Vagina (tissue), 2 donors: ENCODE measurements at regions not wholly inside any gene's neighbourhood (a gene's known extent, or its start where the extent isn't known, plus 50 kb on each side); places are given as distances from the start of the nearest gene placed in this dataset.

Source experiments
- DNase-seq, 2 donors: peaks; one replicate each; pipeline ENCODE4 v3.0.0-alpha.2; 2017; ENCODE audit errors: extremely low spot score in 2 of 2
- H3K27ac ChIP-seq: fragments of 200-600 bp; sonication (generic); one replicate; pipeline ENCODE4 v1.5.1; 2019
- H3K27me3 ChIP-seq: fragments of 200-600 bp; sonication (generic); one replicate; pipeline ENCODE4 v1.5.1; 2019
- H3K36me3 ChIP-seq, 2 donors: fragments of 200-600 bp; sonication (generic); one replicate each; pipeline ENCODE4 v1.5.1; 2017 to 2019
- H3K4me1 ChIP-seq: fragments of 200-600 bp; sonication (generic); one replicate; pipeline ENCODE4 v1.5.1; 2019
- H3K4me3 ChIP-seq, 2 donors: fragments of 200-600 bp; sonication (generic); 1 replicate in 1 of 2; 2 replicates in 1 of 2; pipeline ENCODE4 v1.5.1; 2016 to 2019
- H3K9me3 ChIP-seq: fragments of 200-600 bp; sonication (generic); one replicate; pipeline ENCODE4 v1.5.1; 2019
- POLR2A ChIP-seq, 2 donors: fragments of 450-650 bp; IDR thresholded peaks; one replicate each; pipeline ENCODE4 v1.6.1; 2017; ENCODE audit warnings: antibody characterized with exemption in 2 of 2, mild to moderate bottlenecking in 2 of 2, moderate library complexity in 2 of 2
- POLR2AphosphoS5 ChIP-seq, 2 donors: sonication (generic); formaldehyde crosslinking; IDR thresholded peaks; one replicate each; pipeline ENCODE4 v1.9.0; 2017; ENCODE audit warnings: antibody characterized with exemption in 2 of 2, mild to moderate bottlenecking in 2 of 2, low read depth in 1 of 2; ENCODE audit not compliant: insufficient read depth in 1 of 2
- intact Hi-C: fragments of 100-400 bp; cut with DNase I; formaldehyde crosslinking; loops from one replicate; pipeline ENCODE4 v1.15.1; 2023
- TF ChIP-seq, protein P1 (sequence below), 3 experiments: fragments of 450-650 bp in 2 of 3; fragments of 200-600 bp in 1 of 3; sonication (generic) in 1 of 3; IDR thresholded peaks; one replicate each; pipeline ENCODE4 v1.5.1; 2017 to 2019; ENCODE audit warnings: antibody characterized with exemption in 3 of 3, mild to moderate bottlenecking in 2 of 3, moderate library complexity in 2 of 3

DNA sequence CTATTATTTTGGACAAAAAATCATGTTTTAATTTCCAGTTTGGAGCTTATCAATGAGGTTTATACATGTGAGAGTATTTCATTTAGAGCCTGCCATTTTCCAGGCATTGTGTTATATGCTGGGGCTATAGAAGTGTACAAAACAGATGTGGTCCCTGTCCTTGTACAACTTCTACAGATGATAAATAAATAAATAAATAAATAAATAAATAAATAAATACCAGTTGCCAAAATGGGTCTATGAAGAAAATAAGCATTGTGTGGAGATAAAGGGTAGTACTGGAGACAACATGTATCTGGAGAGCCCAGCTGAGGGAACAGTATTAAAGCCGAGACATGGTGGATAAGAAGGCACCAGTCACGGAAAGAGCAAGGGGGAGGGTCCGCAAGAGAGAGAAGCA is 210.0 kb downstream of the SS18 start:
- H3K27me3 ChIP-seq, result no peaks in the 10 kb centered on the region
- TF ChIP-seq POLR2A (IDR thresholded peaks at IDR 0.05) (no peak), POLR2AphosphoS5 (IDR thresholded peaks at IDR 0.05; ENCODE audit: insufficient read depth in 1 of 2, low read depth in 1 of 2) (no peak)
- TF ChIP-seq, protein P1, sequence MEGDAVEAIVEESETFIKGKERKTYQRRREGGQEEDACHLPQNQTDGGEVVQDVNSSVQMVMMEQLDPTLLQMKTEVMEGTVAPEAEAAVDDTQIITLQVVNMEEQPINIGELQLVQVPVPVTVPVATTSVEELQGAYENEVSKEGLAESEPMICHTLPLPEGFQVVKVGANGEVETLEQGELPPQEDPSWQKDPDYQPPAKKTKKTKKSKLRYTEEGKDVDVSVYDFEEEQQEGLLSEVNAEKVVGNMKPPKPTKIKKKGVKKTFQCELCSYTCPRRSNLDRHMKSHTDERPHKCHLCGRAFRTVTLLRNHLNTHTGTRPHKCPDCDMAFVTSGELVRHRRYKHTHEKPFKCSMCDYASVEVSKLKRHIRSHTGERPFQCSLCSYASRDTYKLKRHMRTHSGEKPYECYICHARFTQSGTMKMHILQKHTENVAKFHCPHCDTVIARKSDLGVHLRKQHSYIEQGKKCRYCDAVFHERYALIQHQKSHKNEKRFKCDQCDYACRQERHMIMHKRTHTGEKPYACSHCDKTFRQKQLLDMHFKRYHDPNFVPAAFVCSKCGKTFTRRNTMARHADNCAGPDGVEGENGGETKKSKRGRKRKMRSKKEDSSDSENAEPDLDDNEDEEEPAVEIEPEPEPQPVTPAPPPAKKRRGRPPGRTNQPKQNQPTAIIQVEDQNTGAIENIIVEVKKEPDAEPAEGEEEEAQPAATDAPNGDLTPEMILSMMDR (IDR thresholded peaks at IDR 0.05), result no peak
- H3K27ac ChIP-seq, result no peak overlapping the region
- no peaks in the 10 kb centered on the region for H3K4me1 ChIP-seq
- H3K9me3 ChIP-seq, result no peaks in the 10 kb centered on the region
- H3K4me3 ChIP-seq, result no peak overlapping the region
- intact Hi-C loops, result no loop called here
- no peaks in the 10 kb centered on the region for H3K36me3 ChIP-seq
- DNase-seq, result no peak

DNA sequence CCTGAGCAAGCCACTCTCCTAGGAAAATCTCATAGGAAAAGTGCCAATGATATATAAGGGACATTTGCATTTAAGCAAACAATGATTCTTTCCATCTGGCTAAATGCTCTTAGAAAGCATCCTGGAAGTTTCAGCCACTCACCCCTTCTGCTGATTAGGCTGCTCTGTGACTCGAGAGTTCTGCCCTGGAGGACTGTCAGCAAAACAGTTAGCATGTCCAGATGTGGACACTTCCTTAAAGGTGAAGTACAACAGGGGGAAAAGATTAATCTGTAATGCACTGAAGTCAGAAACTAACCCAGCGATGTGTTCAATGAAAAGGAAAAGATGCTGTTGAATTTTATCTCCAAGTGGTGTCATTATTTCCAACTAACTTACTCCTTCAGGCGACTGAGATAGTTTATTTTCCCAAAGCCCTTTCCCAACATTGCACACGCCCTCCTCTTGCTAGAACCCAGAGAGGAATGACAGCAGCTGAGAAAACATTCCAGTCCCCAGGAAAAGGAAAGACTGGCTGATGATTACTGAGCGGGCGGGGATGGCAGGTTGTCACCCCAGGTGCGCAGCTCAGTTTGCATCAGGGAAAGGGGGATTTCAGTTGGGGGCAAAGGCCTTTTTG is 214.0 kb downstream of the SS18 start:
- intact Hi-C loops, result no loop called here
- Histone ChIP-seq H3K9me3 (no peaks in the 10 kb centered on the region), H3K27me3 (no peaks in the 10 kb centered on the region), H3K27ac (no peak overlapping the region), H3K36me3 (no peaks in the 10 kb centered on the region), H3K4me1 (no peaks in the 10 kb centered on the region), H3K4me3 (no peak overlapping the region)
- TF ChIP-seq, protein P1 (IDR thresholded peaks at IDR 0.05), result no peak
- no peak for TF ChIP-seq POLR2A (IDR thresholded peaks at IDR 0.05)
- no peak for TF ChIP-seq POLR2AphosphoS5 (IDR thresholded peaks at IDR 0.05; ENCODE audit: insufficient read depth in 1 of 2, low read depth in 1 of 2)
- DNase-seq, result no peak

DNA sequence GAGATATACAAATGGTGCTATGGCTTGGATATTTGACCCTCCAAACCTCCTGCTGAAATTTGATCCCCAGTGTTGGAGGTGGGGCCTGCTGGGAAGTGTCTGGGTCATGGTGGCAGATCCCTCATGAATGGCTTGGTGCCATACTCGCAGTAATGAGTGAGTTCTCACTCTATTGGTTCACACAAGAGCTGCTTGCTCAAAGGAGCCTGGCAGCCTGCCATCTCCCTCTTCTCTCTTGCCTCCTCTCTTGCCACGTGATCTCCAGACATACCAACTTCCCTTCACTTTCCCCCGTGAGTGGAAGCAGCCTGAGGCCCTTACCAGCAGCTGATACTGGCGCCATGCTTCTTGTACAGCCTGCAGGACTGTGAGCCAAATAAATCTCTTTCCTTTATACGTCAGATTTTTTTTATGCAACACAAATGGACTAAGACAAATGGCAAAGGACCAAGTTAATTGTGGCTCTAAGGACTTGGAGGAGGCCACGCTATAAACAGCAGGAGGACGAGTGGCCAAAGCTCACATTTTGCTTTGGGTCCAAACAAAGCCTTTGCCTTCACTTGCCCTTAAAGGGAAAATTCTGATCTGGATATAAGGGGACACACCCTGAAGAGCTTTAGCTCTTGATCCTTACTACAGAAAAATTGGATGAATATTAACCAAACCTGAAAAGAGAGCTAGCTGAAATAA is 214.7 kb downstream of the SS18 start:
- Histone ChIP-seq H3K36me3 (no peaks in the 10 kb centered on the region), H3K27ac (no peak overlapping the region), H3K4me3 (no peak overlapping the region), H3K9me3 (no peaks in the 10 kb centered on the region), H3K27me3 (no peaks in the 10 kb centered on the region), H3K4me1 (no peaks in the 10 kb centered on the region)
- intact Hi-C loops, result no loop called here
- TF ChIP-seq POLR2A (IDR thresholded peaks at IDR 0.05) (no peak), POLR2AphosphoS5 (IDR thresholded peaks at IDR 0.05; ENCODE audit: insufficient read depth in 1 of 2, low read depth in 1 of 2) (no peak)
- TF ChIP-seq, protein P1 (IDR thresholded peaks at IDR 0.05), result no peak
- no peak for DNase-seq

DNA sequence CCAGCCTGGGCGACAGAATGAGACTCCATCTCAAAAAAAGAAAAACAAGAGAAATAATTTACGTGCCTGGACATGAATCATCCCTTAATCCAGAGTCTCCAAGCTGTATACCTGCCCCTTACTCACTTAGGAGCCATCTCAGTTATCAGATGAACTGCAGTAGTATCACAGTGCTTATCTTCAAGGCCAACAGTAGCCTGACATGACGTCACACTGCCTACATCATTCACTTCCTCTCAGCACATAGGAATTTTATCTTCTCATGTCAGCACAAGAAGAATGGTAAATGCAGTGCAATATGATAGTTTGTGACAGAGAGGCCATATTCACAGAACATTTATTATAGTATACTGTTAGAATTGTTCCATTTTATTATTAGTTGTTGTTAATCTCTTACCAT is 216.6 kb downstream of the SS18 start:
- Histone ChIP-seq H3K27me3 (no peaks in the 10 kb centered on the region), H3K4me3 (no peak overlapping the region), H3K27ac (no peak overlapping the region), H3K9me3 (no peaks in the 10 kb centered on the region), H3K4me1 (no peaks in the 10 kb centered on the region), H3K36me3 (no peaks in the 10 kb centered on the region)
- TF ChIP-seq, protein P1 (IDR thresholded peaks at IDR 0.05), result no peak
- TF ChIP-seq POLR2A (IDR thresholded peaks at IDR 0.05) (no peak), POLR2AphosphoS5 (IDR thresholded peaks at IDR 0.05; ENCODE audit: insufficient read depth in 1 of 2, low read depth in 1 of 2) (no peak)
- intact Hi-C loops, result no loop called here
- no peak for DNase-seq

DNA sequence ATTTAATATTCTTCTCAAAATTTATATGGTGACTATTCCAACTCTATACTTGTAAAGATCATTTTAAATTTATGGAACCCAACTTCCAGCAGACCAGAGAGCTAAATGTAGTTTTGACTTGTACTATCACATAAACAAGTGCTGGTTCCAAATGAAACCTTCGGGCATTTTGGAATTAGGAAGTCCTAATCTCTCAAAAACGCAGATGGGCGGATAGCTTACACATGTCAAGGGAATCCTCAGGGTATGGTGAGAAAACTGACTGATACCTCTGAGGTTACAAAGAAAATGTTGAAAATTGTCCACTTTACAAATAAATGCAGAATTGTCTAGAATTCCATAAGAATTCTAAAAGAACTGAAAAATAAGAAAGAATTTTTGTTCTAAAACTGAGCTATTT is 224.1 kb downstream of the SS18 start:
- Histone ChIP-seq H3K27me3 (no peaks in the 10 kb centered on the region), H3K9me3 (no peaks in the 10 kb centered on the region), H3K36me3 (no peaks in the 10 kb centered on the region), H3K4me1 (no peaks in the 10 kb centered on the region), H3K4me3 (no peak overlapping the region), H3K27ac (no peak overlapping the region)
- intact Hi-C loops, result no loop called here
- DNase-seq, result no peak
- TF ChIP-seq POLR2A (IDR thresholded peaks at IDR 0.05), result no peak
- TF ChIP-seq, protein P1 (IDR thresholded peaks at IDR 0.05), result no peak
- TF ChIP-seq POLR2AphosphoS5 (IDR thresholded peaks at IDR 0.05; ENCODE audit: insufficient read depth in 1 of 2, low read depth in 1 of 2), result no peak
